B cell (primary cell): ENCODE measurements at regions not wholly inside any gene's neighbourhood (a gene's known extent, or its start where the extent isn't known, plus 50 kb on each side); places are given as distances from the start of the nearest gene placed in this dataset.

ENCODE experiments used
- CTCF ChIP-seq: fragments of 200-600 bp; IDR thresholded peaks from one replicate; pipeline ENCODE4 v1.8.0; 2022; ENCODE audit warnings: antibody characterized with exemption, mild to moderate bottlenecking
- EZH2 ChIP-seq: IDR thresholded peaks from 2 replicates; pipeline ENCODE4 v1.6.1; 2012; ENCODE audit warnings: borderline replicate concordance, low read depth, mild to moderate bottlenecking, moderate library complexity, low read length; ENCODE audit not compliant: insufficient read depth, poor library complexity, severe bottlenecking

- TF ChIP-seq CTCF: no peak
- no peak for TF ChIP-seq EZH2
Measured at GRCh38 chr13:46479283-46479682, 73.7 kb upstream of the LRCH1 start.
